DND-41 (cell line): ENCODE measurements at regions not wholly inside any gene's neighbourhood (a gene's known extent, or its start where the extent isn't known, plus 50 kb on each side); places are given as distances from the start of the nearest gene placed in this dataset.

Source experiments
- CTCF ChIP-seq: IDR thresholded peaks from 2 replicates; pipeline ENCODE4 v1.5.1; 2012; ENCODE audit warnings: borderline replicate concordance, low read length, moderate library complexity, mild to moderate bottlenecking; ENCODE audit not compliant: poor library complexity, severe bottlenecking; ENCODE audit errors: extremely low read depth
- EZH2 ChIP-seq: IDR thresholded peaks from 3 replicates; pipeline ENCODE4 v1.6.1; 2012; ENCODE audit warnings: borderline replicate concordance, low read depth, mild to moderate bottlenecking, moderate library complexity, low read length, inconsistent platforms; ENCODE audit not compliant: severe bottlenecking

- TF ChIP-seq CTCF, result no peak
- no peak for TF ChIP-seq EZH2
Measured at GRCh38 chr1:30000266-30000665, 723.1 kb downstream of the MATN1 start.
